GM21786 (cell line): ENCODE measurements at regions not wholly inside any gene's neighbourhood (a gene's known extent, or its start where the extent isn't known, plus 50 kb on each side); places are given as distances from the start of the nearest gene placed in this dataset.
"Not testable (repeated sequence)": the region's sequence is repeated elsewhere in the genome, so short reads cannot be mapped to it uniquely, and the experiment has no call there.

Experiments
- ATAC-seq: cut with Tn5 transposase; IDR thresholded peaks from one replicate; pipeline ENCODE4 v1.9.1; 2021; ENCODE audit not compliant: unreplicated experiment

- no peak for ATAC-seq
Measured at GRCh38 chr5:101278011-101278687, 375.1 kb upstream of the ST8SIA4 start.

- no peak for ATAC-seq
Measured at GRCh38 chr5:101271945-101272344, 368.9 kb upstream of the ST8SIA4 start.

GRCh38 chr5:101271416-101271815 is 368.3 kb upstream of the ST8SIA4 start:
- no peak for ATAC-seq

- ATAC-seq, result no peak
Measured at GRCh38 chr5:101260857-101261256, 357.8 kb upstream of the ST8SIA4 start.

- ATAC-seq, result no peak
Measured at GRCh38 chr5:101253096-101253495, 350.0 kb upstream of the ST8SIA4 start.

- ATAC-seq, result no peak
Measured at GRCh38 chr5:101244621-101245020, 341.5 kb upstream of the ST8SIA4 start.

GRCh38 chr5:101212942-101213514 is 309.9 kb upstream of the ST8SIA4 start:
- ATAC-seq, result no peak

GRCh38 chr5:101206534-101206933 is 303.5 kb upstream of the ST8SIA4 start:
- no peak for ATAC-seq

GRCh38 chr5:101205065-101205464 is 302.0 kb upstream of the ST8SIA4 start:
- ATAC-seq, result not testable (repeated sequence)

- ATAC-seq, result not testable (repeated sequence)
Measured at GRCh38 chr5:101180365-101180764, 277.3 kb upstream of the ST8SIA4 start.

GRCh38 chr5:101176605-101177004 is 273.5 kb upstream of the ST8SIA4 start:
- ATAC-seq, result no peak

GRCh38 chr5:101174981-101175380 is 271.9 kb upstream of the ST8SIA4 start:
- ATAC-seq, result no peak

GRCh38 chr5:101163088-101163487 is 260.0 kb upstream of the ST8SIA4 start:
- no peak for ATAC-seq

- no peak for ATAC-seq
Measured at GRCh38 chr5:101160002-101160401, 256.9 kb upstream of the ST8SIA4 start.

GRCh38 chr5:101159006-101159405 is 255.9 kb upstream of the ST8SIA4 start:
- no peak for ATAC-seq

GRCh38 chr5:101153526-101153925 is 250.4 kb upstream of the ST8SIA4 start:
- ATAC-seq, result no peak

GRCh38 chr5:101143526-101143925 is 240.4 kb upstream of the ST8SIA4 start:
- ATAC-seq, result no peak

GRCh38 chr5:101142102-101142501 is 239.0 kb upstream of the ST8SIA4 start:
- ATAC-seq, result no peak

GRCh38 chr5:101136454-101136853 is 233.4 kb upstream of the ST8SIA4 start:
- ATAC-seq, result no peak

GRCh38 chr5:101123363-101123762 is 220.3 kb upstream of the ST8SIA4 start:
- ATAC-seq, result no peak

- no peak for ATAC-seq
Measured at GRCh38 chr5:101112645-101113044, 209.6 kb upstream of the ST8SIA4 start.

- no peak for ATAC-seq
Measured at GRCh38 chr5:101103874-101104273, 200.8 kb upstream of the ST8SIA4 start.

- ATAC-seq, result no peak
Measured at GRCh38 chr5:101102506-101102905, 199.4 kb upstream of the ST8SIA4 start.
